Tibial artery (tissue), 4 donors: ENCODE measurements at regions not wholly inside any gene's neighbourhood (a gene's known extent, or its start where the extent isn't known, plus 50 kb on each side); places are given as distances from the start of the nearest gene placed in this dataset.

Source experiments
- DNase-seq, 2 donors: peaks; one replicate each; pipeline ENCODE4 v3.0.0-alpha.2; 2019
- H3K27ac ChIP-seq, 2 donors: fragments of 200-600 bp; sonication (generic) in 1 of 2; 1 replicate in 1 of 2; 2 replicates in 1 of 2; pipeline ENCODE4 v1.5.1; 2018 to 2019; ENCODE audit warnings: mild to moderate bottlenecking in 1 of 2
- H3K27me3 ChIP-seq, 2 donors: fragments of 200-600 bp; sonication (generic) in 1 of 2; one replicate each; pipeline versions ENCODE4 v1.5.1 to v1.6.0; 2016 to 2019
- H3K36me3 ChIP-seq, 3 donors: fragments of 200-600 bp; sonication (generic) in 2 of 3; one replicate each; pipeline ENCODE4 v1.5.1; 2016 to 2019; ENCODE audit warnings: mild to moderate bottlenecking in 2 of 3
- H3K4me1 ChIP-seq, 4 donors: fragments of 200-600 bp; sonication (generic) in 2 of 4; 1 replicate in 3 of 4; 2 replicates in 1 of 4; pipeline ENCODE4 v1.5.1; 2016 to 2019
- H3K4me3 ChIP-seq, 2 donors: fragments of 200-600 bp; sonication (generic) in 1 of 2; 1 replicate in 1 of 2; 2 replicates in 1 of 2; pipeline ENCODE4 v1.5.1; 2018 to 2019; ENCODE audit warnings: mild to moderate bottlenecking in 2 of 2
- H3K9me3 ChIP-seq, 3 donors: fragments of 200-600 bp; sonication (generic) in 1 of 3; one replicate each; pipeline ENCODE4 v1.5.1; 2016 to 2019
- intact Hi-C: fragments of 100-400 bp; cut with DNase I; formaldehyde crosslinking; loops from one replicate; pipeline ENCODE4 v1.15.0; 2023; ENCODE audit warnings: low total_unique reads
- TF ChIP-seq, protein P1 (sequence below), 2 experiments: fragments of 200-600 bp in 1 of 2; fragments of 450-650 bp in 1 of 2; IDR thresholded peaks; one replicate each; pipeline ENCODE4 v1.5.1; 2017 to 2019; ENCODE audit warnings: antibody characterized with exemption in 2 of 2, mild to moderate bottlenecking in 1 of 2, moderate library complexity in 1 of 2

- Histone ChIP-seq H3K27me3 (no peaks in the 10 kb centered on the region), H3K27ac (peak overlapping the region; percentile 22 to 27), H3K4me1 (peaks cover 0 to 37% (median 9%) of the 10 kb centered on the region in 4 donors), H3K4me3 (no peak overlapping the region), H3K36me3 (no peaks in the 10 kb centered on the region), H3K9me3 (no peaks in the 10 kb centered on the region)
- intact Hi-C loops = loop anchor here (10.0 kb wide), 1 partner anchor 131 kb away; no protein-coding TSS in a partner anchor
- TF ChIP-seq, protein P1, sequence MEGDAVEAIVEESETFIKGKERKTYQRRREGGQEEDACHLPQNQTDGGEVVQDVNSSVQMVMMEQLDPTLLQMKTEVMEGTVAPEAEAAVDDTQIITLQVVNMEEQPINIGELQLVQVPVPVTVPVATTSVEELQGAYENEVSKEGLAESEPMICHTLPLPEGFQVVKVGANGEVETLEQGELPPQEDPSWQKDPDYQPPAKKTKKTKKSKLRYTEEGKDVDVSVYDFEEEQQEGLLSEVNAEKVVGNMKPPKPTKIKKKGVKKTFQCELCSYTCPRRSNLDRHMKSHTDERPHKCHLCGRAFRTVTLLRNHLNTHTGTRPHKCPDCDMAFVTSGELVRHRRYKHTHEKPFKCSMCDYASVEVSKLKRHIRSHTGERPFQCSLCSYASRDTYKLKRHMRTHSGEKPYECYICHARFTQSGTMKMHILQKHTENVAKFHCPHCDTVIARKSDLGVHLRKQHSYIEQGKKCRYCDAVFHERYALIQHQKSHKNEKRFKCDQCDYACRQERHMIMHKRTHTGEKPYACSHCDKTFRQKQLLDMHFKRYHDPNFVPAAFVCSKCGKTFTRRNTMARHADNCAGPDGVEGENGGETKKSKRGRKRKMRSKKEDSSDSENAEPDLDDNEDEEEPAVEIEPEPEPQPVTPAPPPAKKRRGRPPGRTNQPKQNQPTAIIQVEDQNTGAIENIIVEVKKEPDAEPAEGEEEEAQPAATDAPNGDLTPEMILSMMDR (IDR thresholded peaks at IDR 0.05) = no peak
- no peak for DNase-seq
These were observed 292.1 kb downstream of the BTG1 start for GRCh38 chr12:91853350-91854127.

DNA sequence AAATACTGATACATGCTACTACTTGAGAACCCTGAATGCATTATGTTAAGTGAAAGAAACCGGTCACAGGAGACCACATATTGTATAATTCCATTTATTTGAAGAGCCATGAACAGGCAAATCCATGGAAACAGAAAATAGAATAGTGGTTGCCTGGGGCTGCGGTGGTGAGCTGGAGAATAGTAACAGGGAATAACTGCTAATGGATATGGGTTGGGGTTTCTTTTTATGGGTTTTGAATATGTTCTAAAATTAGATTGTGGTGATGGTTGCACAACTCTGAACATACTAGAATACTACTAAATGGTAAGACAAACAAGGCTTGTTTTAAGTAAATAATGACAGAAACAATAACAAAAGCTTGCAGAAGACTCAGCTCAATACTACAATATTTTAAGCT lies 293.0 kb downstream of the BTG1 start:
- intact Hi-C loops = loop anchor here (10.0 kb wide), 1 partner anchor 132 kb away; no protein-coding TSS in a partner anchor
- no peaks in the 10 kb centered on the region for H3K36me3 ChIP-seq
- H3K27me3 ChIP-seq = no peaks in the 10 kb centered on the region
- H3K9me3 ChIP-seq = no peaks in the 10 kb centered on the region
- no peak for DNase-seq
- H3K27ac ChIP-seq = peak overlapping the region; percentile 15 to 27
- no peak overlapping the region for H3K4me3 ChIP-seq
- TF ChIP-seq, protein P1 (IDR thresholded peaks at IDR 0.05) = no peak
- peaks cover 0 to 37% (median 9%) of the 10 kb centered on the region in 4 donors for H3K4me1 ChIP-seq

GRCh38 chr12:91851741-91852477 lies 293.7 kb downstream of the BTG1 start:
- Histone ChIP-seq H3K36me3 (no peaks in the 10 kb centered on the region), H3K4me1 (peaks cover 0 to 37% (median 9%) of the 10 kb centered on the region in 4 donors), H3K27me3 (no peaks in the 10 kb centered on the region), H3K4me3 (no peak overlapping the region), H3K9me3 (no peaks in the 10 kb centered on the region), H3K27ac (no peak overlapping the region)
- intact Hi-C loops = loop anchor here (10.0 kb wide), 1 partner anchor 133 kb away; no protein-coding TSS in a partner anchor
- TF ChIP-seq, protein P1 (IDR thresholded peaks at IDR 0.05) = no peak
- no peak for DNase-seq

DNA sequence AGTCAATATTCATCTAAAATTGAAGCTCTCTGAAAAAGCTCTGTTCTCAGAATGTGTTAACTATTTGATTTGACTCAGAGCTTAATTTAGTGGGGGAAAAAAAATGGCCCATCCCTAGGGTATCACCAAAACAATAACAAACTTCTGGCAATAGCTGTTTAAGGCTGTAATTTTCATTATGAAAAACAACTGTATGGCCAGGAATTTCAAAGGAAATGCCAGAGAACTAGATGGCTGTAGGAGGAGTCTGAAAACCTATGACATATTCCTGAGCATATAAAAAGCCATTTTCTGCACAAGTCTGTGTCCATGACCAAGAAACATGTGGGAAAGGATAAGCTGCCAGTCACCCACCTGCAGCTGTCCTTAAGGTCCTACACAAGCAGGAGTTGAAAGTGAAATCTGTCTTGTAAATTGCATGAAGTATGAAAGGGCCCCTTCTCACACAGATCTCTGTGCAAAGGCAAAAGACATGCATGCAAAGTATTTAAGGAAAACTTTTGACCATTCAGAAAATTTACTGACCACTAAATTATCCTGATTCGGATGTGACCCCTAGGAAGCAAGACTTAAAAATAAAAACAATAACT lies 299.1 kb downstream of the BTG1 start:
- intact Hi-C loops = no loop called here
- Histone ChIP-seq H3K4me1 (no peaks in the 10 kb centered on the region), H3K36me3 (no peaks in the 10 kb centered on the region), H3K4me3 (no peak overlapping the region), H3K9me3 (peaks cover 0 to 9% (median 0%) of the 10 kb centered on the region in 3 donors), H3K27ac (no peak overlapping the region), H3K27me3 (no peaks in the 10 kb centered on the region)
- TF ChIP-seq, protein P1 (IDR thresholded peaks at IDR 0.05) = no peak
- DNase-seq = no peak

DNA sequence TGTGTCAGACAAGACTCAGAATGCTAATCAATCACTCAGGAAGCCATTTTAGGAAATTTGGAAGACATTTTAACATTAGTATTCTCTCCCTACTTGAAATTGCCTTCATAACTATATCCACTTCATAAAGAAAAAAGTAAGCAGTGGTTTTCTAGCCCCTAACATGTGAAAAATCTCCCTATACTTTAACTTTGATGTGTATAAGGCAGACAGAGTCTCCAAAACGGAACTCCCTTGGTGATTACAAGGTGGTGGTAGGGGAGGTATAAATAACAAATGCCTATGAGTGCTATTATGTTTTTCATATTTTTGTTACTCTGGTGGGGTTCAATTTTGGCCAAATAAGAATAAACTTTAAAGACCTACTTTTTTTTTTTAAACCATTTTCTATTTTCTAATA lies 300.3 kb downstream of the BTG1 start:
- Histone ChIP-seq H3K27me3 (no peaks in the 10 kb centered on the region), H3K4me3 (no peak overlapping the region), H3K4me1 (no peaks in the 10 kb centered on the region), H3K36me3 (no peaks in the 10 kb centered on the region), H3K27ac (no peak overlapping the region), H3K9me3 (peaks cover 0 to 14% (median 0%) of the 10 kb centered on the region in 3 donors)
- TF ChIP-seq, protein P1 (IDR thresholded peaks at IDR 0.05) = no peak
- DNase-seq = no peak
- intact Hi-C loops = no loop called here
